ENCODE measurements at regions not wholly inside any gene's neighbourhood (a gene's known extent, or its start where the extent isn't known, plus 50 kb on each side); places are given as distances from the start of the nearest gene placed in this dataset.
"Not testable (repeated sequence)": the region's sequence is repeated elsewhere in the genome, so short reads cannot be mapped to it uniquely, and the experiment has no call there.

- TF ChIP-seq CTCF, POLR2A (IDR thresholded peaks at IDR 0.05): not testable (repeated sequence)
Measured at GRCh38 chr16:9016005-9016404, 52.3 kb upstream of the USP7 start.

All from body of pancreas (tissue), 4 donors.